LNCaP clone FGC (cell line): ENCODE measurements at regions not wholly inside any gene's neighbourhood (a gene's known extent, or its start where the extent isn't known, plus 50 kb on each side); places are given as distances from the start of the nearest gene placed in this dataset.

Source experiments
- DNase-seq: peaks from one replicate; pipeline ENCODE4 v3.0.0-alpha.2; 2011; ENCODE audit warnings: low read depth
- H3K4me3 ChIP-seq: 2 replicates; pipeline ENCODE4 v1.5.1; 2011; ENCODE audit warnings: mild to moderate bottlenecking, low read depth, low read length, control low read depth
- TF ChIP-seq, protein P1 (sequence below): IDR thresholded peaks from 2 replicates; pipeline ENCODE4 v1.5.1; 2012; ENCODE audit warnings: mild to moderate bottlenecking; ENCODE audit not compliant: control insufficient read depth, insufficient read depth; ENCODE audit errors: extremely low read depth

DNA sequence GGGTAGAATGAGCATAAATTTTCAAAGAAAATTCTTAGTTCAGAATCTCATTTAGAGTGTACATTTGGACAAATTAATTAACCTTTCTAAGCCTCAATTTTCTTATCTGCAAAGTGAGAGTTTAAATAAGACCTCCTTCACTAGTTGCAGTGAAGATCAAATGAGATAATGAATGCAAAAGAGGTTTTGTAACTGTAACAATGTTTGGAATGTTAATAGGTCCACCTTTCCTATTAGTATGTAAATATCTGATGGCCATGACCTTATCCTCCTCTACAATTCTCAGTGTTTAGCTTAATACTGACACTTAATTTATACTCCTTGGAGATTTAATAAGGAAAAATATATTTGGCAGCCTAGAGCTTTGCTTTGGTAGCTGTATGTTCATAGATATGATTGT, 138.8 kb downstream of the GABRG1 start:
- H3K4me3 ChIP-seq, result no peak overlapping the region
- DNase-seq, result no peak
- TF ChIP-seq, protein P1, sequence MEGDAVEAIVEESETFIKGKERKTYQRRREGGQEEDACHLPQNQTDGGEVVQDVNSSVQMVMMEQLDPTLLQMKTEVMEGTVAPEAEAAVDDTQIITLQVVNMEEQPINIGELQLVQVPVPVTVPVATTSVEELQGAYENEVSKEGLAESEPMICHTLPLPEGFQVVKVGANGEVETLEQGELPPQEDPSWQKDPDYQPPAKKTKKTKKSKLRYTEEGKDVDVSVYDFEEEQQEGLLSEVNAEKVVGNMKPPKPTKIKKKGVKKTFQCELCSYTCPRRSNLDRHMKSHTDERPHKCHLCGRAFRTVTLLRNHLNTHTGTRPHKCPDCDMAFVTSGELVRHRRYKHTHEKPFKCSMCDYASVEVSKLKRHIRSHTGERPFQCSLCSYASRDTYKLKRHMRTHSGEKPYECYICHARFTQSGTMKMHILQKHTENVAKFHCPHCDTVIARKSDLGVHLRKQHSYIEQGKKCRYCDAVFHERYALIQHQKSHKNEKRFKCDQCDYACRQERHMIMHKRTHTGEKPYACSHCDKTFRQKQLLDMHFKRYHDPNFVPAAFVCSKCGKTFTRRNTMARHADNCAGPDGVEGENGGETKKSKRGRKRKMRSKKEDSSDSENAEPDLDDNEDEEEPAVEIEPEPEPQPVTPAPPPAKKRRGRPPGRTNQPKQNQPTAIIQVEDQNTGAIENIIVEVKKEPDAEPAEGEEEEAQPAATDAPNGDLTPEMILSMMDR, result no peak

GRCh38 chr4:45971108-45971507, 152.7 kb downstream of the GABRG1 start:
- DNase-seq, result peak; percentile 77
- TF ChIP-seq, protein P1, result peak; percentile 57
- no peak overlapping the region for H3K4me3 ChIP-seq

DNA sequence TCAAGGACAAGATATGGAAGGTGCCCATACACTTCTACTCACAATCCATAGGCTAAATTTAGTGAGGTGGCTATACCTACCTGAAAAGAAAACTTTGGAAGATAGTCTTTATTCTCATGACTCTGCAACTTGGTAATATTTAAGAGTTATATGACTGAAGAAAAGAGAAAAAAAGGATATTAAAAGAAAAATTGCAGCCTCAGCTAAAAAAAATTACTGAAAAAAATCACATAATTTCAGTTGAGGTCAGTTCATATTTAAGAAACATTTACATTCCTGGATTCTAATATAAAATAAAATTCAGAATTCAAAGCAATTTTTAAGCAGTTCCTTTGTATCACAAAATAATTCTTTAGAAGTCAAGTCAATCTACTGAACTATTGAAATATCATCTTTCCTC, 166.5 kb downstream of the GABRG1 start:
- no peak for DNase-seq
- TF ChIP-seq, protein P1, result no peak
- H3K4me3 ChIP-seq, result no peak overlapping the region

DNA sequence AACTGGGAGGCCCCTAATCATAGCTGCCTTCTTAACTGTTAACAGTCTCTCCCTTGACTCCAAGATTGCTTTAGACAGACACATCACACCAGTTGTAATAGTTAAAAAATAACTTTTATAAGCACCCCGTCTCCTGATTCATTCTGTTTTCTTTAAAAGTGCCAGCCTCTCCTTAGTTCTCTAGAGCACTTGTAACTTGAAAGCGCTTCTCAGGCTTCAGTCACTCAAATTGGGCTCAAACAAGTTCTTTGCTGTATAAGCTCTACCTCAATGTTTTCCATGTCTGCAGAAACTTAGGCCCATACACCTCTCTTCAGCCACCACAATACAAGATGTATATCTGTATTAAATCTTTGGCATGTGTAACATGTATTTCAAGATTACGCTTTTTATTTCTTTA, 169.6 kb downstream of the GABRG1 start:
- no peak overlapping the region for H3K4me3 ChIP-seq
- TF ChIP-seq, protein P1, result no peak
- no peak for DNase-seq

- no peak for DNase-seq
- TF ChIP-seq, protein P1, result no peak
- no peak overlapping the region for H3K4me3 ChIP-seq
Measured at GRCh38 chr4:45951153-45951552, 172.7 kb downstream of the GABRG1 start.

DNA sequence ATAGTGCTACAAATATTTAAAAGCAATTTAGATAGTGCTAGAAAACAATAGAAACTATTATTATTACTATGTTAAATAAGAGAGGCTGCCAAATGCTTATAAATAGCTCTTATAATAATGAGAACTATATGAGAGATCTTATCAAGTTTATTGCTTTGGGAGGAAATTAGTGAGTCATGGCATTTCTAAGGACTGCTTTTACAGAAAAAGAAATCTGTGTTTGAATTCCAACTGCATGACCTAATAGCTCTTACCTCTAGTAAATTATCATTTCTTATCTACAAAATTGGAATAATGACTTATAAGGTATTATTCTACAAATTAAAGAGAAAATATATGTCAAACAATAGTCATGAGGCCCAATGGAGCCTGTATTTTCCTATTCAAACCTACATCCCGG, 177.2 kb downstream of the GABRG1 start:
- peak; percentile 65 for DNase-seq
- no peak overlapping the region for H3K4me3 ChIP-seq
- TF ChIP-seq, protein P1, result no peak

- TF ChIP-seq, protein P1, result peak; percentile 40
- DNase-seq, result no peak
- no peak overlapping the region for H3K4me3 ChIP-seq
Measured at GRCh38 chr4:45944000-45944399, 179.9 kb downstream of the GABRG1 start.
